Astrocyte of the cerebellum (primary cell): ENCODE measurements at regions not wholly inside any gene's neighbourhood (a gene's known extent, or its start where the extent isn't known, plus 50 kb on each side); places are given as distances from the start of the nearest gene placed in this dataset.
"Not testable (repeated sequence)": the region's sequence is repeated elsewhere in the genome, so short reads cannot be mapped to it uniquely, and the experiment has no call there.

Experiments used
- DNase-seq: peaks from one replicate; pipeline ENCODE4 v3.0.0-alpha.2; 2011; ENCODE audit warnings: low read depth
- H3K4me3 ChIP-seq: 2 replicates; pipeline ENCODE4 v1.5.1; 2011; ENCODE audit warnings: mild to moderate bottlenecking, low read depth, low read length, moderate library complexity
- CTCF ChIP-seq: IDR thresholded peaks from 2 replicates; pipeline ENCODE4 v1.5.1; 2012; ENCODE audit warnings: low read length, low read depth, moderate library complexity, mild to moderate bottlenecking; ENCODE audit errors: missing control alignments
- in situ Hi-C: cut with HindIII; loops from 2 replicates; pipeline ENCODE4 v1.10.0; 2017; ENCODE audit warnings: low sequenced_read_pairs

- no peak for DNase-seq
- H3K4me3 ChIP-seq, result no peak overlapping the region
- in situ Hi-C loops, result loop anchor here (25.0 kb wide), 1 partner anchor 1153 kb away; no protein-coding TSS in a partner anchor
- TF ChIP-seq CTCF, result no peak
Measured at GRCh38 chr13:22789916-22790315, 390.9 kb upstream of the SGCG start.

- no peak overlapping the region for H3K4me3 ChIP-seq
- in situ Hi-C loops, result loop anchor here (25.0 kb wide), 1 partner anchor 1156 kb away; no protein-coding TSS in a partner anchor
- no peak for TF ChIP-seq CTCF
- no peak for DNase-seq
Measured at GRCh38 chr13:22793598-22794134, 387.1 kb upstream of the SGCG start.

GRCh38 chr13:22800526-22801401 is 380.0 kb upstream of the SGCG start:
- DNase-seq, result no peak
- H3K4me3 ChIP-seq, result no peak overlapping the region
- no peak for TF ChIP-seq CTCF
- in situ Hi-C loops, result no loop called here

GRCh38 chr13:22801402-22802003 is 379.3 kb upstream of the SGCG start:
- no peak for TF ChIP-seq CTCF
- in situ Hi-C loops, result no loop called here
- no peak overlapping the region for H3K4me3 ChIP-seq
- no peak for DNase-seq

GRCh38 chr13:22812793-22813192 is 368.0 kb upstream of the SGCG start:
- no peak for TF ChIP-seq CTCF
- DNase-seq, result no peak

GRCh38 chr13:22813531-22814377 is 367.0 kb upstream of the SGCG start:
- in situ Hi-C loops, DNase-seq, H3K4me3 ChIP-seq: not testable (repeated sequence)

More at GRCh38 chr13:22812793-22813192, 368.0 kb upstream of the SGCG start:
- H3K4me3 ChIP-seq, result no peak overlapping the region
- in situ Hi-C loops, result no loop called here

GRCh38 chr13:22814433-22814832 is 366.3 kb upstream of the SGCG start:
- in situ Hi-C loops, H3K4me3 ChIP-seq, DNase-seq: not testable (repeated sequence)
